G401.6 (cell line): ENCODE measurements at regions not wholly inside any gene's neighbourhood (a gene's known extent, or its start where the extent isn't known, plus 50 kb on each side); places are given as distances from the start of the nearest gene placed in this dataset.

Experiments
- FAIRE-seq: peaks from 2 replicates; lab custom pipeline; 2012; peaks lifted over from hg19 to GRCh38; lab: Jason Lieb, UNC

DNA sequence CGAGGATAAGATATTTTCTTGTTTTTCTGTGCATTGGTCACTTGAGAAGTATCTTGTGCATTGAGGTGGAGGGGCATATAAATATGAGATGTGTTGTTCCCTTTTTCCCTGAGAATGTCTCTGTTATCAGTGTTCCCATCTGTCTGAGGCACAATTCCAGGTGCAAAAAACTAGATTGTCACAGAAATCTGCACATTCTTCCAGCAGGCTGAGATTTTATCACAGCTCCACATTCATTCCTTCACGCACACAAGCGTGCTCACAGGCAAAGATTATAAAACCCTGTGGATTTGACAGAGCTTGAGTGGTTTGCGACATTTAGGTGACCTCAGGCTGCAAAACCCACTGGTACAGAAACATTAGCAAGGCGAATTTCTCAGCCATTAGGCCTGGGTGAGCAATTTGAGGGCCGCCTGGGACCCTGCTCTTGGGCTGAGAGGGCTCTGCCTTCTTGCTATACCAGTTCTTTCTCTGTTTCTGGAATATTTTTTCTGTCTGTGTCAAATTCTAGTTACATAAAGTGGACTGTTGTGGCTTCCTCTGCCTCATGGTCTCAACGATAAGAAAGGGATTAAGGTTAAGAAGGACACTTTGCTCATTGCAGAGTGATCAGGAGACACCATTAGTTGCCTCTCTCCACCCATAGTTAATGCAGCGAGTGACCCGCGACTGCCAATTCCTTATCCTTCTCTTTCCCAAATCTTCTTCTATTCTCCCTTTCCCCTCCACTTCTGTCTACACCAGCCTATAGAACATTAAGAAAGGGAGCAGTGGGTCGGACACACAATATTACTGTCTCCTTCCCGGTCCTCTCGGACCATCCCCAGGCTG lies 86.7 kb upstream of the C1QTNF7 start:
- no peak for FAIRE-seq

DNA sequence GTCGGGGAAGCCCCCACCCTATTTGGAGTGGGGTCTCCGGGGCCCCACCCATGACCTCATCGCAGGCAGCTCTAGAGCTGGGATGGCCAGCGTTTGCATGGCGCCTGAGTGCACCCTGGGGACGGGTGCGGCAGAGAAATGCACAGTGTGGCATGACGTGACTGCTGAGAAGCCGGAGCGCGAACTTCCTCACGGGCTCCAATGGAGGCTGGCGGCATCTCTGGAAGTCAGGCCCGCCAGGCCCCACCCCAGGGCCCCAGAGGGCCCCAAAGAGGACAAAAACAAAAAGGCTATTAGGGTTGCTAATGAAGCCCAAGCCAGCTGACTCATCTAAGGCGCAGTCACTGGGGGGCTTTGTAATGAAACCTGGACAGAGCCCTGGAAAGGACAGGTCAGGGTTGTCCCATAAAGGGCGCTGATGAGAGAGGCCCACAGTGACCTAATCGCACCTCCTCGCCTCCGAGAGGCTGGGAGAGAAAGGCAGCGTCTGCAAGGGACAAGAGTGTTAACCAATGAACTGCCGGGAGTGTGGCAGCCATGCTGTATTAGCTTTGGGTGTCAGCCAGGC lies 86.0 kb upstream of the C1QTNF7 start:
- FAIRE-seq = no peak

DNA sequence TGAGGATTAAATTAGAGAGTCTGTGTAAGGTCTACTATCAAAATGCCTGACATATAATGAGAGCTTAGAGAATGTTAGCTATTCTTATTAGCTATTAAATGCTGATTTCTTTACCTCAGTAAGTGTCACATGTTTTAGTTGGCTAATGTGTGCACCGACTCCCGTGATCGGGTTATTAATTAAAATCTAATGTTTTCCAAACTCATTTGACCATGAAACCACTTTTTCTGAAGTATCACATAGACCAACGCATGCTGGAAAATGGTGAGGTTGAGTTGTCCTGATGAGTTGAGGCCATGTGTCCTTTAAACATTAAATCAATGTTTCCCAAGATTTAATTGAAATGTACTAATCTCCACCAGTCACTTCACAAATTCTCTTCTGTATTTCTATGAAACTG lies 84.8 kb upstream of the C1QTNF7 start:
- no peak for FAIRE-seq

DNA sequence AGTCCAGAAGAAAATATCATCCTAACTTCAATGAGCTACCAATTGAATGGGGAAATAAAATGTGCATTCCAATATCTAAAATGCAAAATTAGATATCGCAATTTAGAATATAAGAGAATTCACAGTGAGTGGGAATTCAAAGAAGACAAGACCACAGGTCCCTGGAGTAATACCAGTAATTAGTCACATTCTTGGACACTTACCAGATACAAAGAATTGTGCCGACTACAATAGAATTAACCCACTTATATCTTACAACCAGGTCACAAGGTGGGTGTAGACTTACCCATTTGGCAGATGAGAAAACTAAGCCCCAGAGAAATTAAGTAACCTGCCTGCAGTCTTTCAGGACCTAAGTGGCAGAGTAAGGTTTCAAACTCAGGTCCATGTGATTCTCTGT lies 84.3 kb upstream of the C1QTNF7 start:
- FAIRE-seq = no peak

DNA sequence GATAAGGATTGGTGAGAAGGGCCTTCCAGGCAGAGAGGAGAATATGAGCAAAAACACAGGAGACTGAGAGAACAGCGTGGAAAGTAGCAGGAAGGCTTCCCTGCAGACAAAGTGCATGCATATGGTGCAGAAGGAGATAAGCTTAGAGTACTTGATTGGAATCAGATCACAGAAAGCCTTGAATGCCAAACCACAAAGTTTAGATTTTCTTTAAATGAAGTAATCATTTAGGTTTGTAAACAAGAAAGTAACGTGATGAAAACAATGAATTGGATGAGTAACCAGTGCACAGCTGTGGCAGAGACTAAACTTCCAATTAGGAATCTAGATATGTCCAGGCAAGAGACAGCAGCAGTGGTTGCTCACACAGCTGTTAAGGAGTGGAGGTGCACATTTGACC lies 83.8 kb upstream of the C1QTNF7 start:
- FAIRE-seq = no peak

DNA sequence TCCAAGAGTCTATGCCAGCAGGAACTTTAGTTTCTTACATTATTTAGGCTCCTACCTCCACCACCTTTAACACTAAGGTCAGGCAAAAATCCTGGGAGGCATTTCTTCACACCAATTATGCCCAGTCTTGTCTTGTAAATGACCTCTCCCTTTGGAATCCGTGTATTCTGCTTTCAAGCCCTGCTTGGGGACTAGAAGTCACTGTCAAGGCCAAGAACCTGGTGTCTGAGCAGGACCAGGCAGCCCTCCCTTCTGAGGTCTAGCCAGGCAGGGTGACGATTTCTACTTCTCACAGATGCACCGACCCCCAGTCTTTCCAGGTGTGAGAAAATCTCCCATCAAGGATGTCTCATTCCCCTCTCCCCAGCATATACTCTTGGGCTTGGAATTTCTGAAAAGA lies 82.7 kb upstream of the C1QTNF7 start:
- FAIRE-seq = no peak

DNA sequence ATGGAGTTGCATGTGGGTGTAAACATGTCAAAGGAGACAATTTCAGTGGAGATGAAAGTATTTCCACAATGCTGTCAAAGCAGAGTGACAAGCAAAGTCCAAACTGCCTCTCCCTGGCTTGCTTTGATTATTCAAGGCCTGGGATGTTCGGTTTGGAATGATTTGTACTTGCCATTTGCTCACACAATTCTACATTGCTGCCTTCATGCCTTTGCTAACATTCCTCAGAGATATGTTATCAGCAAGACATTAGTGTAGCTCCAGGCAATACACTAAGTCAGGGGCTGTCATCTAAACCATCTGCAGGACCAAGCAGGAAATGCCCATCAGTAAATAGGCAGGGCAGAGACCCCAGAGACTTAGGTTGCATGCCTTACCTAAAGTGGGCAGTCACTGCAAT lies 79.6 kb upstream of the C1QTNF7 start:
- FAIRE-seq = no peak

DNA sequence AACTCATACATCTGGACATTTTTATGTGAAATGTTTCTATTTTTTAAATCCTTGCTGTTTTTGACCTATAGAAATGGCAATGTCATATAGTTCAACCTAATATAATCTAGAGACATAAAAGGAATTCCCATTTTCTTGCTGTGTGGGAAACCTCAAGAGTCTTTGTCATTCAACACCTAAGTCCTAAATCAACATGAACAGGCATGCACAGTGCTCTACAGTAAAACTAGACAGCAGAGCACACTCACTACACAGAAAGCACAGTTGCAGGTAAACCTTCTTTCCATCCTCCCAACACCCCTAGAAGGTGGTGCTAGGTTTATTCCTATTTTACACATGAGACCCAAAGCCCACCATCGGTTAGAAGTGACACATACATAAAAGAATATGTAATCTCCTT lies 79.1 kb upstream of the C1QTNF7 start:
- FAIRE-seq = no peak

DNA sequence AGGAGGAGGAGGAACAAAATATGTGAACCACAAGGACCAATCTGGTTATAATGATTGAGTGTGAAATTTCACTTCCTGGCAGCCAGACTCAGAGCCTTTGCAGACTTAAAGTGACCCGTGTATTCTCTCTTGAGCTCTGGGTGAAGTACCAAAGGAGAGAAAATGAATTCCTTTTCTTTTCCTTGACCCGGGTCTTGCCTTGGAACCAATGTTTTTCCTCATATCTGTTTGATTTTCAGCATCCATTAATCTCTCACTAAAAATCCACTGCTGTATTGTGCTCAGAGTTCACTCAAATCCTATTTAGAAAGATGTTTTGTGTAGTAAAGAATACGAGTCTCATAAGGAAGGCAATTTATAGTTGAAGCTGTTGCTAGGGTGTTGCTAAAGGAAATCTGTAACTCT lies 78.3 kb upstream of the C1QTNF7 start:
- FAIRE-seq = no peak

DNA sequence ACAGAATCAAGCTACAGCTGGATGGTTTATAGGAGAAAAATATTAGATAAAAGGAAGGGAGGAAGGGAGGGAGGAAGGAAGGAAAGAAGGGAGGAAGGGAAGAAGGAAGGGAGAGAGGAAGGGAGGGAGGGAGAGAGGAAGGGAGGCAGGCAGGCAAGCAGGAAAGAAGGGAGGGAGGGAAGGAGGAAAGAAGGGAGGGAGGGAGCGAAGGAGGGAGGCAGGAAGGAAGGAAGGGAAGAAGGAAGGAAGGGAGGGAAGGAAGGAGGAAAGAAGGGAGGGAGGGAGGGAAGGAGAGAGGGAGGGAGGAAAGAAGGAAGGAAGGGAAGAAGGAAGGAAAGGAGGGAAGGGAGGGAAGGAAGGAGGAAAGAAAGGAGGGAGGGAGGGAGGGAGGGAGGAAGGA lies 77.9 kb upstream of the C1QTNF7 start:
- no peak for FAIRE-seq

DNA sequence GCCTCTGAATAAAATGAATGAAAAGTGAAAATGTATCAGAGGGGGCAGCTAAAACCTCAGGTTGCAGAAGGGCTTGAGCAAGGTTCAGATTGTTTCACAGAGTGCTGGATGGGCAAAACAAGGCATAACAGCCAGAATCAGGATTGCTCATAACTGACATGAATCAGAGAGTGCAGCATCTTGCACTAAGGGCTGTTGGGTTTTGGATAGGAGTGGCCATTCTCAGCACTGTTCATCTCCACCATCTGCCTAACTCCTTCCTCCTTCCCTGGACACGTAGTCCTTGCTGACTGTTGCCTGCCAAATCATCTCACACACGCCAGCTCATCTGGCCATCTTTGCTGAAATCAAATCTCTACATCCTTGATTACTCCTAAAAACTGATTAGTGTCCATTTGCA lies 75.3 kb upstream of the C1QTNF7 start:
- no peak for FAIRE-seq

DNA sequence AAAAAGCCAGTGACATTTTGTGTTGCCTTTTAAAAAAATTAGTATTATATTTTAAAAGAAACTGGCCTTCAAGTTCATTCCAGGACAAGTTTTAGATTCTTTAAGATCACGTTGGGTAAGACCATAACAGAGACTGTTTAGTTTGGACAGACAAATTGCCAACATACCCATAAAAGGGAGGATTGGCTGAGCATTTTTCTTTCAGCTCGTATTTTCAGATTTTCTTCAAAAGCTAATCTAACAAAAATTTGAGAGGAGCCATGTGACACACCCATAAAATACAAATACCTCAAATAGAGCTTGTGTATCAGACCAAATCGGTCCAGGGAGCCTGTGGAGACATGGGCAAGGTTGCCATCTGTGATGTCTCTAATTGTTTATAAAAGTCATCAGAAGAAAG lies 74.6 kb upstream of the C1QTNF7 start:
- FAIRE-seq = no peak

DNA sequence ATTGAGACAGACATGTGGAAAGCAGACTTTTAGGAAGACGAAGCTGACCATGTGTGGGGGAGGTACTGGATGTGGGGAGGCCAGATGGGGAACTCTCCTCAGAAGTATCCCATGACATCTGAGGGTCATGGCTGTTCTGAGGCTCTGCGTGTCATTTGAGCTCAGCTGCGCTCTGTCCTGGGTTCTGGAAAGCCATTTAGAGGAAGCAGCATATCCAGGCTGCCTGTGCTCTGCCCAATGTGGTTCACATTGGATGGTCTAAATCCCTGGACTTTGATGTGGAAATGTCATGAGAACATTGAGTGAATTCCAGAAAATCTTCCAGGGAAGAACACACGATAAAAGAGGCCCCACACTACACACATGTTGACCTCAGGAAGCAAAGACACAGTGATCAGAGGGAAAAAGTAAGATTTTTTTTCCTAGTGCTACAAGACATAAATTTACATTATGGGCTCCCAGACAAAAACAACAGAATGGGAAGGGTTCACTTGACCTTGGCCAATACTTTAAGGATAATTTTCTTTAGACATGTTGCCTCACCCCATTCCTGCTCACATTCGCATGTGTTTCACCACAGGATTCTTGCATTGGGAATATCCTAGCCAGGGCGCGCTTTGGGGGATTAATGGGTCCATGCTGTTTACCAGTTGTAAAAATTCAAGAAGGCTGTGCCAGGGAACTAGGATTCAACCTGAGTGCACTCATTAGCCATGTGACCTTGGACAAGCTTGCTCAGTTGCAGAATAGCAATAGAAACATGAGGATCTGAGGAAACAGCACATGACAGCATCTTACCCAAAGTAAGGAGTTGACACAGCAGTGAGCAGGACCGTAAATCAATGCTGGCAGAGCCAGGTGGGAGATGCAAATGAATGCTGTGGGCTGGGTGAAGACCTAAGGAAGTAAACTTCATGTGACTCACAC lies 73.2 kb upstream of the C1QTNF7 start:
- FAIRE-seq = no peak

DNA sequence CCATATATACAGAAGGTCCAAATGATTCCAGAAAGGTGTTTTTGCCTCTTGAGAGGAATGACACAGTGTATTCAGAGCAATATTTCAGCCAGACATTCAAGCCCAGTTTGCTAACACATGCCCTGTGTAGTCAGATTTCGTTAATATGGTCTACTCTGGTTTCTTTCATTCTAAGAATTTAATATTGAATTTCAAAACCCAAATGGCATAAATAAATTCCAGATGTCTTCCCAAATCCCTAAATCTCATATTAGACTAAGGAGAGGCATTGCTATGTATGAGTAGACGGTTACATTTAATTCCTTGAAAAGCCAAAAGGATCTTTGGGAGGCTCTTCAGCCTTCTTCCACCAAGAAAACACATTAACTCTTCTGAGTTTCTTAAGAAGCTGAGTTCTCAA lies 66.3 kb upstream of the C1QTNF7 start:
- no peak for FAIRE-seq

DNA sequence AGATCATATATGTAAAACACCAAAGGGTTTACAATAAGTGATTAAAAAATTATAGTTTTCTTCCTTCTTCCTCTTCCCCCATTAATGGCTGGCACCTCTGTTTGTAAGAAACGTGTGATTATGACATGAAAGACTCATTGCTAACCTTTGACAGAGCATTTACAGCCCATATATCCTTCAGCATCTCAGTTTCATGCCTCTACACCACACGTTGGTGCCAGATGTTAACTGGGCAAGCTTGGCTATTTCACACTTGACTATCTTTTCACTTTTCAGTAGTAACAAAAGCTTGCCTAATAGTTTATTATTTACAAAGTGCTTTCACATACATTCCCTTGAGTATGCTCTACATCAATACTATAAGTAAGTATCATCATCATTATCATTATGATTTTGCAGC lies 65.3 kb upstream of the C1QTNF7 start:
- no peak for FAIRE-seq

DNA sequence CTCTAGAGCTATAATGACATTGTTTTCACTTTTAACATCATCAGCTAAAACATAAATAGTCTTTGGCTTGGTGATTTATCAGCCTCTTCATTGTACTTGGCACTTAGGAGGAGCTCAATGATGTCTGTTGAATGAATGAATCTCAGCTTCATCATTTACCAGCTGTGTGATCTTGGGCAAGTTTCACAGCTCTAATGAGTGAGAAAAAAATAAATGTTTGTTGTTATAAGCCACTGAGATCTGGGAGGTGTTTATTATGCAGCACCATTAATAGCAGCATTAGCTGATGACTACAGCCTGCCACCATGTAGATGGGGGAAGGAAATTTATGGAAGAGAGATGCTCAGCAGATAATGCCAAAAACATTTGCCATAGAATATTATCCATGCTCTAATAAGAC lies 63.6 kb upstream of the C1QTNF7 start:
- FAIRE-seq = no peak

DNA sequence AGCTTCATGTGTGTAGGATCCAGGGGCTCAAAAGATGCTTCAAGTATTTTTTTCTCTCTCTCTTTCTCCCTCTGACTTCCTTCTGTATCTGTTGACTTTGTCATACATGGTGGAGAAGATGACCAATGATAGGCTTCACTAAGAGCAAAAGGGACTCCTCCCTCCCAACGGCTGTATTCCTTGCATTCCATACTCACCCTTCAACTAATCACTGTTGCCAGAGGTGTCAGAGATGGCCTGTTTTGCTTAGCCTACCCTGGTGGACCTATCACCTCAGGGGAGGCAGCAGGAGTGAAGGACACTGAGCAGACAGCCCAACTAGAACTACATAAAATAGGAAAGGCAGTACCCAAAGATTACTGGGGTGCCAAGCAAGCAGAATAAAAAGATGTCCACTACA lies 62.2 kb upstream of the C1QTNF7 start:
- FAIRE-seq = no peak

DNA sequence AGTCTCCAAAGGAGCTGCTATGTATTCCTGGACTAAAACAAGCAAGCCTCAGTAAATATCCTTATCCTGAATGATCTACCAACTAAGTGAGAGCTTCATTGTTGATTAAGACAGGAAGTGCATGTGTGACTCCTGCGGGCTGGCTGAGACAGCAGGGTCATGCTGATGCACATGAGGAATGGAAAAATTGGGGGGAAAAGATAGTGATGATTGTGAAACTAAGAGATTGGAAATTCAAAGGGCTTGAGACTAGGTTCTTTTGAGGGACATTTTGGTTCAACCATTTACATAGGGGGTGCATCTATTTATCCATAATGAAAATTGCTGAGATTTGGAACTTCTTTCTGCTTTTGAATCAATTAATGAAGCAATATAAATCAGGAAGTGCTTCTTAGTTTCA lies 61.1 kb upstream of the C1QTNF7 start:
- no peak for FAIRE-seq

DNA sequence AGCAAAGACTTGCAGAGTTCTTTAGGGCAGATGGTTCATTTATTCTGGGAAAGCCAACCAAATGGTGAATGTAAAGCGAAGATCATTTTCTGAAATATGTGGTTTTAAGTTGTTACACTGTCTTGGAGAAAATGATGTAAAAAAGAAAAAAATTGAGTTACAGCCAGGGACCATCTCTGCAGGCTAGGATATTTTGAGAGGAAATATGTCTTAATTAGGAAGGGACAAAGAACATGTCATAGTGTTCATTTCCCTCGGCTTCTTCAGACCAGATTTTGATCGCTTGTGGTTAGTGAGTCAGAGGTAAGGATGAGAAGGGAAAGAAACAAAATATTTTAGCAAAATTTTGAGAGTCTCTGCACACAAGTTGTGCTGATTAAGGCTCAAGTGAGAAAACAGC lies 59.0 kb upstream of the C1QTNF7 start:
- FAIRE-seq = no peak

DNA sequence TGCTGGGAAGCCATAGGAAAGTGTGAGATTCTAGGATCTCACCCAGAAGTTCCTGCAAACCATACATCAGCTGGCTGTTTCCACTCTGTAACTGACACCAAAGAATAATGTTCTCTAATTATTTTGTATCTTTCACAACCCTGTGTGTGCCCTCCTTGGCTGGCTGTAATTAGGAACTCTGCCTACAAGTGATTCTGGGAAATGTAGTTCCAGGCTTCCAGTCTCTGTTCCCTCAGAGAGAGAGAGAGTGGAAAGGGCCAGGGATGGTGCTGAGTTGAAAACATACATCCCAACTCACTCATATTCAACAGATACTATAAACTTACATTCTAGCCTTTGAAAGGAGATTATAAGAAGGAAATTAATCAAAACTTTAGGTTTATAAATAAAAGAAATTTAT lies 57.5 kb upstream of the C1QTNF7 start:
- FAIRE-seq = no peak

DNA sequence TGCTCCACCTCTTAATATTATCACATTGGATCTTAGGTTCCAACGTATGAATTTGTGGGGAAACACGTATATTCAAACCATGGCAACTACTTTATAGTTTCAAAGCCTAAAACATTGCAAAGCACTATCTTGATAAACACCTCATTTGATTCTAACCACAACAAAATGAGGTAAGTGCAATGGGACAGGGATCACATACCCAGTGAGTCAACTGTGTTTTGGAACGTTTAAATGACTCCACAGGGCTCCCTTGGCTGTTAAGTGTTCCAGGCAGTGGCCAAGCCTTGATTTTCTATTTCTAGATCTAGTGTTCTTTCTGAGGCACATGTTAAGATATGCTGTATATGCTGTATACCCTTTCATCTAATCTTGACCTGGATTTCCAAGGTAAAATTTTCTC lies 54.5 kb upstream of the C1QTNF7 start:
- no peak for FAIRE-seq

DNA sequence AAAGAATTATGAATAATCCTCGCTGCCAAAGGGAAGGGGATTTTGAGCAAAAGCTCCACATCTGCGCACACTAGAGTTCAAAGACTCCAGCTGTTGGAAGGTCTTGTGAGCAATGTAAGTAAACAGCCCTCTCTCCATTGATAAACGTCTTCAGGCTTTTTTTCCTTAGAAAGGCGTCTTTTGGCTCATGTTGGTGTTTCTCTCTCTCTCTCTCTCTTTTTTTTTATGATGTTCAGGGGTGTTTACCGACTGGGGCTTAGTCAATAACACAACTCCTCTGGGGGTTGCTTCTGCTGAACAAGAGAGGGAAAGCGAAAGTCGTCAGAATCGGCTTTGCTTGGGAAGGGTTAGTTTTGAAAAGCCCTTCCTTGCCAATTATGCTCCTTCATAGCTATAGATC lies 53.2 kb upstream of the C1QTNF7 start:
- FAIRE-seq = no peak

DNA sequence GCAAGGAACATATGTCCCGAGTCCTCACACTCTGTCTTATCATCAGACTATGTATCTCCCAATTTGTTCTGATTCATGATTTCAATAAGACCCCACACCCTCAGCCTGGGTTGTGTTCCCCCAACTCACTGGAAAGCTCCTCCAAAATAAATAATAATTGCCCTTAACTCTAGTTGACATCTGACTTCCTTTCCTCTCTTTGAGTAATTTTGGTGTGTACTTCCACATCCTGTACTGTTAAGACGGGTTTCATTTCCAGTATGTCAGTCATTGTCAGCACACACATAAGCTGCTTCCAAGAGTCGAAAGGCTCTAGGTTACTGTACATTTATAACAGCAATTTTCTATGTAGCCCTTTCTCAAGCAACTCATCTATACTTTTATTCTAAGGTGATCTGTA lies 52.2 kb upstream of the C1QTNF7 start:
- no peak for FAIRE-seq
